NCI-H526 treated with DMSO at 0.1 percent for 48 hours (cell line): ENCODE measurements at regions not wholly inside any gene's neighbourhood (a gene's known extent, or its start where the extent isn't known, plus 50 kb on each side); places are given as distances from the start of the nearest gene placed in this dataset.

ENCODE experiments used
- DNase-seq: peaks from one replicate; lab custom pipeline; 2025; lab: John Stamatoyannopoulos, UW

- DNase-seq, result peak; percentile 9
Measured at GRCh38 chrX:30504309-30504708, 73.3 kb downstream of the TASL start.

GRCh38 chrX:30495468-30495867, 82.1 kb downstream of the TASL start:
- no peak for DNase-seq

- DNase-seq, result no peak
Measured at GRCh38 chrX:30493348-30493747, 84.2 kb downstream of the TASL start.

- no peak for DNase-seq
Measured at GRCh38 chrX:30489323-30489722, 88.2 kb downstream of the TASL start.

- no peak for DNase-seq
Measured at GRCh38 chrX:30488092-30488491, 89.5 kb downstream of the TASL start.

GRCh38 chrX:30483996-30484395, 93.6 kb downstream of the TASL start:
- DNase-seq, result no peak

- no peak for DNase-seq
Measured at GRCh38 chrX:30468471-30468870, 109.1 kb downstream of the TASL start.
